NT2/D1 (cell line): ENCODE measurements at regions not wholly inside any gene's neighbourhood (a gene's known extent, or its start where the extent isn't known, plus 50 kb on each side); places are given as distances from the start of the nearest gene placed in this dataset.

Experiments used
- DNase-seq: peaks from one replicate; pipeline ENCODE4 v3.0.0-alpha.2; 2011; ENCODE audit warnings: low read depth, low spot score
- H3K27me3 ChIP-seq: 2 replicates; pipeline ENCODE4 v1.6.0; 2011; ENCODE audit warnings: mild to moderate bottlenecking; ENCODE audit not compliant: insufficient read length, insufficient read depth
- H3K36me3 ChIP-seq: 2 replicates; pipeline ENCODE4 v1.6.1; 2011; ENCODE audit warnings: mild to moderate bottlenecking, low read length, mixed read lengths; ENCODE audit not compliant: insufficient read depth, insufficient read length
- H3K4me1 ChIP-seq: 2 replicates; pipeline ENCODE4 v1.5.1; 2011; ENCODE audit not compliant: insufficient read depth, insufficient read length
- H3K4me3 ChIP-seq: 2 replicates; pipeline ENCODE4 v1.5.1; 2011; ENCODE audit warnings: low read depth; ENCODE audit not compliant: insufficient read length
- H3K9ac ChIP-seq: 2 replicates; pipeline ENCODE4 v1.6.0; 2011; ENCODE audit warnings: low read depth; ENCODE audit not compliant: insufficient read length
- H3K9me3 ChIP-seq: 2 replicates; pipeline ENCODE4 v1.5.1; 2011; ENCODE audit warnings: mild to moderate bottlenecking, low read length; ENCODE audit not compliant: insufficient read depth
- SUZ12 ChIP-seq: IDR thresholded peaks from 2 replicates; pipeline ENCODE4 v1.6.1; 2011; ENCODE audit not compliant: insufficient read length, insufficient read depth; ENCODE audit errors: extremely low read depth
- YY1 ChIP-seq: IDR thresholded peaks from 2 replicates; pipeline ENCODE4 v1.6.1; 2011; ENCODE audit not compliant: insufficient read length, insufficient read depth
- ZNF274 ChIP-seq: IDR thresholded peaks from 2 replicates; pipeline ENCODE4 v1.6.1; 2011; ENCODE audit warnings: mild to moderate bottlenecking, low read depth, low read length

- Histone ChIP-seq H3K27me3 (no peaks in the 10 kb centered on the region), H3K36me3 (no peaks in the 10 kb centered on the region), H3K9me3 (peaks cover 16% of the 10 kb centered on the region; the same call in 1 of the 2 replicates), H3K9ac (no peak overlapping the region), H3K4me3 (no peak overlapping the region), H3K4me1 (no peaks in the 10 kb centered on the region)
- DNase-seq, result no peak
- TF ChIP-seq ZNF274 (no peak), SUZ12 (no peak), YY1 (no peak)
Measured at GRCh38 chr1:68551459-68551858, 54.6 kb upstream of the DEPDC1 start.

GRCh38 chr1:68558321-68559026 lies 61.6 kb upstream of the DEPDC1 start:
- Histone ChIP-seq H3K36me3 (no peaks in the 10 kb centered on the region), H3K27me3 (no peaks in the 10 kb centered on the region), H3K9me3 (peaks cover 12% of the 10 kb centered on the region; the same call in 1 of the 2 replicates), H3K4me3 (no peak overlapping the region), H3K9ac (no peak overlapping the region), H3K4me1 (no peaks in the 10 kb centered on the region)
- DNase-seq, result no peak
- TF ChIP-seq ZNF274, result no peak
- TF ChIP-seq SUZ12, result no peak
- TF ChIP-seq YY1, result no peak

- no peaks in the 10 kb centered on the region for H3K27me3 ChIP-seq
- DNase-seq, result no peak
- no peak for TF ChIP-seq YY1
- no peak for TF ChIP-seq ZNF274
- no peak for TF ChIP-seq SUZ12
- no peak overlapping the region for H3K4me3 ChIP-seq
- no peaks in the 10 kb centered on the region for H3K4me1 ChIP-seq
- no peaks in the 10 kb centered on the region for H3K36me3 ChIP-seq
- H3K9ac ChIP-seq, result no peak overlapping the region
- H3K9me3 ChIP-seq, result no peaks in the 10 kb centered on the region
Measured at GRCh38 chr1:68565923-68566322, 69.0 kb upstream of the DEPDC1 start.

GRCh38 chr1:68570871-68571270 lies 74.0 kb upstream of the DEPDC1 start:
- no peaks in the 10 kb centered on the region for H3K36me3 ChIP-seq
- no peaks in the 10 kb centered on the region for H3K27me3 ChIP-seq
- no peaks in the 10 kb centered on the region for H3K4me1 ChIP-seq
- no peak for TF ChIP-seq SUZ12
- TF ChIP-seq YY1, result no peak
- TF ChIP-seq ZNF274, result no peak
- no peak overlapping the region for H3K9ac ChIP-seq
- no peak overlapping the region for H3K4me3 ChIP-seq
- DNase-seq, result no peak
- H3K9me3 ChIP-seq, result no peaks in the 10 kb centered on the region

- Histone ChIP-seq H3K27me3 (no peaks in the 10 kb centered on the region), H3K4me1 (no peaks in the 10 kb centered on the region), H3K4me3 (no peak overlapping the region), H3K9ac (no peak overlapping the region), H3K9me3 (no peaks in the 10 kb centered on the region), H3K36me3 (no peaks in the 10 kb centered on the region)
- no peak for DNase-seq
- TF ChIP-seq SUZ12 (no peak), YY1 (no peak), ZNF274 (no peak)
Measured at GRCh38 chr1:68571454-68572235, 74.8 kb upstream of the DEPDC1 start.

- no peak overlapping the region for H3K4me3 ChIP-seq
- no peak overlapping the region for H3K9ac ChIP-seq
- H3K36me3 ChIP-seq, result no peaks in the 10 kb centered on the region
- H3K4me1 ChIP-seq, result no peaks in the 10 kb centered on the region
- no peaks in the 10 kb centered on the region for H3K9me3 ChIP-seq
- TF ChIP-seq YY1 (no peak), SUZ12 (no peak), ZNF274 (no peak)
- no peaks in the 10 kb centered on the region for H3K27me3 ChIP-seq
- DNase-seq, result no peak
Measured at GRCh38 chr1:68585351-68585750, 88.5 kb upstream of the DEPDC1 start.

GRCh38 chr1:68586766-68587165 lies 89.9 kb upstream of the DEPDC1 start:
- H3K9me3 ChIP-seq, result no peaks in the 10 kb centered on the region
- H3K36me3 ChIP-seq, result no peaks in the 10 kb centered on the region
- H3K27me3 ChIP-seq, result no peaks in the 10 kb centered on the region
- DNase-seq, result no peak
- H3K9ac ChIP-seq, result no peak overlapping the region
- TF ChIP-seq ZNF274 (no peak), YY1 (no peak), SUZ12 (no peak)
- no peak overlapping the region for H3K4me3 ChIP-seq
- H3K4me1 ChIP-seq, result no peaks in the 10 kb centered on the region
